Thyroid gland (tissue), 4 donors: ENCODE measurements at regions not wholly inside any gene's neighbourhood (a gene's known extent, or its start where the extent isn't known, plus 50 kb on each side); places are given as distances from the start of the nearest gene placed in this dataset.
"Not testable (repeated sequence)": the region's sequence is repeated elsewhere in the genome, so short reads cannot be mapped to it uniquely, and the experiment has no call there.

ENCODE experiments used
- DNase-seq, 2 donors: peaks; one replicate each; pipeline ENCODE4 v3.0.0-alpha.2; 2019
- H3K27ac ChIP-seq, 3 donors: fragments of 200-600 bp; sonication (generic); 1 replicate in 2 of 3; 2 replicates in 1 of 3; pipeline ENCODE4 v1.5.1; 2016 to 2019; ENCODE audit warnings: mild to moderate bottlenecking in 1 of 3, moderate library complexity in 1 of 3
- H3K27me3 ChIP-seq: fragments of 200-600 bp; sonication (generic); one replicate; pipeline ENCODE4 v1.5.1; 2019
- H3K36me3 ChIP-seq, 2 donors: fragments of 200-600 bp; sonication (generic); one replicate each; pipeline ENCODE4 v1.5.1; 2016 to 2019
- H3K4me1 ChIP-seq, 2 donors: fragments of 200-600 bp; sonication (generic); one replicate each; pipeline ENCODE4 v1.5.1; 2017 to 2019
- H3K4me3 ChIP-seq, 3 donors: fragments of 200-600 bp; sonication (generic); replicated peaks in 1 of 3; 1 replicate in 2 of 3; 2 replicates in 1 of 3; pipeline ENCODE4 v1.5.1; 2016; ENCODE audit warnings: mild to moderate bottlenecking in 1 of 3
- H3K9me3 ChIP-seq: fragments of 200-600 bp; sonication (generic); one replicate; pipeline ENCODE4 v1.5.1; 2017
- POLR2A ChIP-seq, 2 donors: fragments of 450-650 bp; IDR thresholded peaks; one replicate each; pipeline ENCODE4 v1.6.1; 2017; ENCODE audit warnings: antibody characterized with exemption in 2 of 2, mild to moderate bottlenecking in 2 of 2, moderate library complexity in 1 of 2
- WGBS, 2 donors: methylation state at CpG; one replicate each; pipeline ENCODE4 v1.1.5; 2017; 5-methylcytosine and 5-hydroxymethylcytosine counted together
- intact Hi-C: fragments of 100-400 bp; cut with DNase I; formaldehyde crosslinking; loops from one replicate; pipeline ENCODE4 v1.15.1; 2023
- TF ChIP-seq, protein P1 (sequence below), 6 experiments: fragments of 200-600 bp in 3 of 6; fragments of 450-650 bp in 3 of 6; sonication (generic) in 3 of 6; IDR thresholded peaks; one replicate each; pipeline ENCODE4 v1.5.1; 2016 to 2019; ENCODE audit warnings: antibody characterized with exemption in 6 of 6, mild to moderate bottlenecking in 2 of 6, inconsistent platforms in 1 of 6, moderate library complexity in 1 of 6

DNA sequence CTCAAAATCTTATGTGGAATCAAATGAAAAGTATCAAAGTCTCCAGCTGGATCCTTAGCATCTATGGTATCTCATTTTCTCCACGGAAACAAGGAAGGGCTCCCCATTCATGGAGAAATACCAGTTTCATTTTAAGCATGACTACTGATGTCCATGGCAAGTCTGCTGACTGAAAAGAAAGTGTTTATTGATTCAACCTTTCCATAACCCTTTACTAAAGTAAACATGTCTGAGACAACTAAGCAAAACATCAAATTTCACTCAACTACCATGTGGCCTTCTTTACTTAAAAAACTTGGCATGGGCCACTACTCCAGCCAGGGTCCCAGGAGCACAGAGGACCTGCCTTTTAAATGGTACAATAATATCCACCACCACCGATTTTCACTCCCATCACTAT is 928.0 kb upstream of the SOX9 start:
- no peak overlapping the region for H3K4me3 ChIP-seq
- WGBS, 2 donors = 81 to 83% methylated on average over 2 of the region's 2 CpGs
- H3K36me3 ChIP-seq = no peaks in the 10 kb centered on the region
- H3K27me3 ChIP-seq = no peaks in the 10 kb centered on the region
- H3K27ac ChIP-seq = no peak overlapping the region
- no peaks in the 10 kb centered on the region for H3K9me3 ChIP-seq
- intact Hi-C loops = no loop called here
- no peak for DNase-seq
- H3K4me1 ChIP-seq = peaks cover 6 to 13% of the 10 kb centered on the region in 2 donors
- no peak for TF ChIP-seq POLR2A (IDR thresholded peaks at IDR 0.05)
- TF ChIP-seq, protein P1, sequence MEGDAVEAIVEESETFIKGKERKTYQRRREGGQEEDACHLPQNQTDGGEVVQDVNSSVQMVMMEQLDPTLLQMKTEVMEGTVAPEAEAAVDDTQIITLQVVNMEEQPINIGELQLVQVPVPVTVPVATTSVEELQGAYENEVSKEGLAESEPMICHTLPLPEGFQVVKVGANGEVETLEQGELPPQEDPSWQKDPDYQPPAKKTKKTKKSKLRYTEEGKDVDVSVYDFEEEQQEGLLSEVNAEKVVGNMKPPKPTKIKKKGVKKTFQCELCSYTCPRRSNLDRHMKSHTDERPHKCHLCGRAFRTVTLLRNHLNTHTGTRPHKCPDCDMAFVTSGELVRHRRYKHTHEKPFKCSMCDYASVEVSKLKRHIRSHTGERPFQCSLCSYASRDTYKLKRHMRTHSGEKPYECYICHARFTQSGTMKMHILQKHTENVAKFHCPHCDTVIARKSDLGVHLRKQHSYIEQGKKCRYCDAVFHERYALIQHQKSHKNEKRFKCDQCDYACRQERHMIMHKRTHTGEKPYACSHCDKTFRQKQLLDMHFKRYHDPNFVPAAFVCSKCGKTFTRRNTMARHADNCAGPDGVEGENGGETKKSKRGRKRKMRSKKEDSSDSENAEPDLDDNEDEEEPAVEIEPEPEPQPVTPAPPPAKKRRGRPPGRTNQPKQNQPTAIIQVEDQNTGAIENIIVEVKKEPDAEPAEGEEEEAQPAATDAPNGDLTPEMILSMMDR (IDR thresholded peaks at IDR 0.05) = no peak

DNA sequence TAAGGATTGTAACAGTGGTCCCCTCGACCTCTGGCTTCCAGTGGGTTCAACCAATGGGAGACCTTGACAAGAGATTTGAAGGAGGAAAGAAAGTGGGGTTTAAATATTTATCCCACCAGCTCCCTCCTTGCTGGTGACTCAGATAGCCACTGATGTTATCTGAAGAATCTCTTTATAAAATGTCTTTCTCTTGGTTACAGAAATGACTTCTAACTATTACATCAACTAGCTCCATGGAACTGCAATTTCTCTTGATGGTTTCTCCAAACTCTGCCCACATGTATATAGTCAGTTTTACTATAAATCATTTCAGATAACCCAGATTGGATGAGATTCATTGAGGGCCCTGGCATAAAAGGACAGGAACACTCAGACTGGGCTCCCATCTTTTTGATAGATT is 920.2 kb upstream of the SOX9 start:
- no peaks in the 10 kb centered on the region for H3K27me3 ChIP-seq
- TF ChIP-seq POLR2A (IDR thresholded peaks at IDR 0.05) = no peak
- TF ChIP-seq, protein P1 (IDR thresholded peaks at IDR 0.05) = no peak
- no peak for DNase-seq
- H3K4me1 ChIP-seq = no peaks in the 10 kb centered on the region
- H3K4me3 ChIP-seq = no peak overlapping the region
- WGBS, 2 donors = 72 to 77% methylated on average over 1 of the region's 1 CpG
- no peaks in the 10 kb centered on the region for H3K36me3 ChIP-seq
- H3K9me3 ChIP-seq = no peaks in the 10 kb centered on the region
- intact Hi-C loops = no loop called here
- no peak overlapping the region for H3K27ac ChIP-seq

DNA sequence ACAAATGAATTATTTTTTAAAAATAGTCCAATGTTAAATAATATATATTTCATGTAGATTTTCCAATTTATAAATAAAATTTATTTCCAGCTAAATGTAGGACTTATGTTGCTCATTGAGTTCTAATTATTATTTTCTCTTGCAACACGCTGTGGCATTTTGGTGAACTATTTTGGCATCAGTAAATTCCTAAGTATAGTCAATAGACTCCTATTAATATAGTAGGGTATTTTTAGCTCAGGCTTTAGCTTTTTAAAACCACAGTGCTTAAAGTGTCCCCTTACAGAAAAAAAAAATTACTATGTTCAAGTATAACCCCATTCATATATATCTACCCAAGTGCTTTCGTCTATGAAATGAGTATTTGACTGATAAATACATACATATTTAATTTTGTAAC is 919.2 kb upstream of the SOX9 start:
- TF ChIP-seq, protein P1 (IDR thresholded peaks at IDR 0.05) = no peak
- no peak for TF ChIP-seq POLR2A (IDR thresholded peaks at IDR 0.05)
- 88 to 89% methylated on average over 2 of the region's 2 CpGs for WGBS, 2 donors
- intact Hi-C loops = no loop called here
- Histone ChIP-seq H3K4me1 (no peaks in the 10 kb centered on the region), H3K4me3 (no peak overlapping the region), H3K9me3 (no peaks in the 10 kb centered on the region), H3K36me3 (no peaks in the 10 kb centered on the region), H3K27me3 (no peaks in the 10 kb centered on the region), H3K27ac (no peak overlapping the region)
- DNase-seq = no peak

DNA sequence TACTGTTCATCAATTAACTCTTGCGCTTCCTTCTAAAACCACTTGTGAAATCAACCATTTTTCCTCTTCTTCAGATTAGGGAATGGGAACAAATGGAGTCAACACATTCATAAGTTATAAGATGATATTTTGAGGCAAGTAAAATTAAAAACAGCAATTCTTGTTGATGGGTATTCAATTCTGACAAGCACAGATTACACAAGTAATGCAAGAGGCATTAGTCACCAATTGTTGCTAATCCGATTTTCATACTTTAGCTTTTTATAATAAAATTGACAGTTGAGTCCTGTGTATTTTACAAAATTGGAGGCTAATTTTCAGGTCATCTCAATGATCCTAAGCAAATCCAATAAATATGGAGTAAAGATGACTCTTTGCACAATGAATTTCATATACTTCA is 918.4 kb upstream of the SOX9 start:
- DNase-seq = no peak
- no peaks in the 10 kb centered on the region for H3K27me3 ChIP-seq
- no peak overlapping the region for H3K4me3 ChIP-seq
- intact Hi-C loops = no loop called here
- H3K27ac ChIP-seq = no peak overlapping the region
- no peaks in the 10 kb centered on the region for H3K9me3 ChIP-seq
- TF ChIP-seq POLR2A (IDR thresholded peaks at IDR 0.05) = no peak
- TF ChIP-seq, protein P1 (IDR thresholded peaks at IDR 0.05) = no peak
- H3K4me1 ChIP-seq = no peaks in the 10 kb centered on the region
- no peaks in the 10 kb centered on the region for H3K36me3 ChIP-seq
- WGBS, 2 donors = 92 to 98% methylated on average over 2 of the region's 2 CpGs

DNA sequence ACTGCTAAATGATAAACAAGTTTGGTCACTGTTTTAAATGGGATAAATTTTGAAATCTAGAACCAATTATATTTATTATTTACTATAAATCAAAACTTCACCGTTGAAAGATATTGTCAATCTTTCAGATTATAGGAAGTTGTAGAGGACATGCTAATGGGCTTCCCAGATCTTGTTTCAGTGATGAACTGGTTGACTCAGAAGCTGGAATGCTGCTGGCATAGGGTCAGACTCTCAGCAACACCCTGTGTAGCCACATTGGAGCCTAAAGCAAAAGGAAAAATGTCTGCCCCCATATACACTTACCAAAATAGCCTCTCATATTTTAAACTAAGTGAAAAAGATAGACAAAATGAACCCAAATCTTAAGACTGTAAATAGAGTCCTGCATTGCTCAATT is 916.9 kb upstream of the SOX9 start:
- no peak for TF ChIP-seq POLR2A (IDR thresholded peaks at IDR 0.05)
- TF ChIP-seq, protein P1 (IDR thresholded peaks at IDR 0.05) = no peak
- Histone ChIP-seq H3K36me3 (no peaks in the 10 kb centered on the region), H3K4me3 (no peak overlapping the region), H3K4me1 (no peaks in the 10 kb centered on the region), H3K9me3 (no peaks in the 10 kb centered on the region), H3K27ac (no peak overlapping the region), H3K27me3 (no peaks in the 10 kb centered on the region)
- WGBS, 2 donors = 97 to 98% methylated on average over 1 of the region's 1 CpG
- intact Hi-C loops = no loop called here
- DNase-seq = no peak

DNA sequence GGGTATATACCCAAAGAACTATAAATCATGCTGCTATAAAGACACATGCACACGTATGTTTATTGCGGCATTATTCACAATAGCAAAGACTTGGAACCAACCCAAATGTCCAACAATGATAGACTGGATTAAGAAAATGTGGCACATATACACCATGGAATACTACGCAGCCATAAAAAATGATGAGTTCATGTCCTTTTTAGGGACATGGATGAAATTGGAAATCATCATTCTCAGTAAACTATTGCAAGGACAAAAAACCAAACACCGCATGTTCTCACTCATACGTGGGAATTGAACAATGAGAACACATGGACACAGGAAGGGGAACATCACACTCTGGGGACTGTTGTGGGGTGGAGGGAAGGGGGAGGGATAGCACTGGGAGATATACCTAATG is 914.9 kb upstream of the SOX9 start:
- 96 to 99% methylated on average over 3 of the region's 5 CpGs for WGBS, 2 donors
- H3K27ac ChIP-seq, H3K27me3 ChIP-seq, H3K9me3 ChIP-seq, H3K4me3 ChIP-seq, H3K4me1 ChIP-seq, intact Hi-C loops, DNase-seq, H3K36me3 ChIP-seq: not testable (repeated sequence)
